ENCODE measurements at regions not wholly inside any gene's neighbourhood (a gene's known extent, or its start where the extent isn't known, plus 50 kb on each side); places are given as distances from the start of the nearest gene placed in this dataset.
A peak's percentile ranks its signal among the peaks of the same experiment; 100 is the strongest.

DNA sequence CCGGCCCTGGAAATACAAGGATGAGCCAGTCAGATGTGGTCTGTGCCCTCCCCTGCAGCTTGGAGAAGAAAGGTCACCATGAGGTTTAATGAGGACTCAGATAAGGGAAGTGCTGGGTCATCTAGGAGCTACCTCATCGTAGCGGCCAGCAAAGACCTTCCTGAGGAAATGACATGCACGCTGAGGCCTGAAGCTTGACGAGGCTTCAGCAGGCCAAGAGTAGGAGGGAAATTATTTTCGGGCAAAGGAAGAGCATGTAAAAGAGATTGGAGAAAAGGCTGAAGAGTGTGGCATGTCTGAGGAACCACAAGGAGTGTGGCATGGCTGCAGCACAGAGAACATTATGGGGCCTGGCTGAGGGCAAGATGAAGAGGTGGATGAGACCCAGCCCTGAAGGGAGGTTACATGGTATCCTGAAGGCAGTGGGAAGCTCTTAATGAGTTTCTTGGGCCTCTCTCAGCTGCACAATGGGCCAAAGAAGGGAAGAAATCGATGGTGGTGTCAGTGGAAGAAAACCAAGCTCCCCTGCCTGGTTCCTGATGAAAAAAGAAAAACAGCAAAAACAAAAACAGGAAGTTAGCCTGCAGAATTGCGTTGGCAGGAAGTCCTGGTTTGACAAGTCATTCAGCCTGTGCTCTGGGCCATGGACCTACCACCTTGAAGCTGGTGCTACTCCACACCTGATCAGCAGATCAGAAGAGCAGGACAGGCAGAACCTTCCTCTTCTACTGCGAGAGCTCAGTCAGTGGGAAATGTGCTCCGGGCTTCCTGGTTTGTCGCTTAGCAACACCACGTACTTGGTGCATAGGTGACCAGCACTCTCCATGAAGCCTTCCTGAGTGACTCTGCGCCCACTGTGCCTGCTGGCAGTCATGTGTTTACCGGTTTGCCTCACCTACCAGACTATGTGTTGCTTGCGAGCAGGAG is 134.5 kb upstream of the KLF3 start:
- no peaks in the 10 kb centered on the region for H4K20me1 ChIP-seq (replicated peaks; ENCODE audit: control insufficient read depth, insufficient read depth, low read length)
- peak overlapping the region; percentile 98 for H3K27ac ChIP-seq (ENCODE audit: extremely low read depth, low read depth, low read length)
- H3K27me3 ChIP-seq (ENCODE audit: control insufficient read depth in 2 of 2, insufficient read depth in 2 of 2, low read length in 2 of 2) = no peaks in the 10 kb centered on the region
- POLR2A ChIA-PET = interaction anchor here (0.6 to 1.6 kb wide), 8 partner anchors 13 to 246 kb away, joined by 3 to 7 read pairs (median 4); no protein-coding TSS in a partner anchor
- intact Hi-C loops (cut with micrococcal nuclease) (loop anchor here (2.0 to 10.0 kb wide), 5 partner anchors 137 to 465 kb away; no protein-coding TSS in a partner anchor), in situ Hi-C loops (cut with MboI) (no loop called here)
- no peaks in the 10 kb centered on the region for H3K9me1 ChIP-seq (ENCODE audit: control insufficient read depth, insufficient read depth, low read length)
- peak overlapping the region; percentile 80 to 82; a peak in 3 of 4 replicates for H3K9ac ChIP-seq (ENCODE audit: insufficient read depth in 1 of 2, low read depth in 2 of 2, low read length in 2 of 2)
- H3K9me3 ChIP-seq (replicated peaks; ENCODE audit: control insufficient read depth, insufficient read depth, low read depth, low read length) = no peaks in the 10 kb centered on the region
- TSS peak; percentile 96 for BruUV-seq (replicated peaks)
- peak; percentile 83 to 95 (median 88) for DNase-seq (ENCODE audit: extremely low read depth in 1 of 4, low spot score in 3 of 4)
- WGBS (ENCODE audit: insufficient coverage, low coverage, missing lambda C conversion rate) = 30% methylated on average over 15 of the region's 15 CpGs
- CTCF ChIA-PET (ENCODE audit: low intra/inter-chr PET ratio) = no interaction called here
- peak overlapping the region; percentile 62 for H3K4me2 ChIP-seq (ENCODE audit: insufficient read depth, low read length)
- peak; percentile 98 for FAIRE-seq
- H3K36me3 ChIP-seq (ENCODE audit: control insufficient read depth, insufficient read depth, low read length) = no peaks in the 10 kb centered on the region
- H3K4me3 ChIP-seq = no peak overlapping the region
- H3K4me1 ChIP-seq (replicated peaks in 1 of 2; ENCODE audit: control insufficient read depth in 2 of 2, insufficient read depth in 2 of 2, low read length in 2 of 2) = peaks cover 22 to 34% of the 10 kb centered on the region in 2 experiments
- peak; percentile 95 for ATAC-seq
- peak overlapping the region; percentile 90 for H2AFZ ChIP-seq (ENCODE audit: low read depth, low read length)
- H3K79me2 ChIP-seq (ENCODE audit: control insufficient read depth, insufficient read depth, low read length) = no peaks in the 10 kb centered on the region
- TF ChIP-seq ZNF830 (CRISPR knock-in tag; IDR thresholded peaks at IDR 0.05) (no peak), PHF21A (IDR thresholded peaks at IDR 0.05; ENCODE audit: borderline replicate concordance, low read depth) (peak; percentile 43; the same call in 1 of the 2 replicates), ZNF586 (CRISPR knock-in tag; conservative IDR thresholded peaks at IDR 0.05) (no peak), ZNF57 (CRISPR knock-in tag; IDR thresholded peaks at IDR 0.05) (no peak), FOXK2 (conservative IDR thresholded peaks at IDR 0.05 in 1 of 2, IDR thresholded peaks at IDR 0.05 in 1 of 2; ENCODE audit: low read depth in 2 of 2) (peak in 1 of 2 experiments; percentile 31; a peak in 1 of 4 replicates), PCBP1 (IDR thresholded peaks at IDR 0.05; ENCODE audit: low read depth, low read length, poor library complexity, severe bottlenecking) (no peak), ZNF224 (CRISPR knock-in tag; IDR thresholded peaks at IDR 0.05) (no peak), TARDBP (IDR thresholded peaks at IDR 0.05) (no peak), ZNF146 (CRISPR knock-in tag; IDR thresholded peaks at IDR 0.05; ENCODE audit: unreplicated experiment) (no peak), ZNF41 (CRISPR knock-in tag; conservative IDR thresholded peaks at IDR 0.05) (peak; percentile 64; the same call in 1 of the 2 replicates), KLF13 (tag; IDR thresholded peaks at IDR 0.05; ENCODE audit: borderline replicate concordance, low read depth) (peak; percentile 74), ADNP (tag; IDR thresholded peaks at IDR 0.05) (no peak), PRMT5 (CRISPR knock-in tag; IDR thresholded peaks at IDR 0.05) (no peak), ZNF695 (CRISPR knock-in tag; IDR thresholded peaks at IDR 0.05) (no peak), CBX8 (IDR thresholded peaks at IDR 0.05; ENCODE audit: borderline replicate concordance, extremely low read depth, low read depth, low read length, poor library complexity, severe bottlenecking) (no peak), OTX1 (CRISPR knock-in tag; IDR thresholded peaks at IDR 0.05) (peak; percentile 93)
- TF ChIP-seq, protein P1, sequence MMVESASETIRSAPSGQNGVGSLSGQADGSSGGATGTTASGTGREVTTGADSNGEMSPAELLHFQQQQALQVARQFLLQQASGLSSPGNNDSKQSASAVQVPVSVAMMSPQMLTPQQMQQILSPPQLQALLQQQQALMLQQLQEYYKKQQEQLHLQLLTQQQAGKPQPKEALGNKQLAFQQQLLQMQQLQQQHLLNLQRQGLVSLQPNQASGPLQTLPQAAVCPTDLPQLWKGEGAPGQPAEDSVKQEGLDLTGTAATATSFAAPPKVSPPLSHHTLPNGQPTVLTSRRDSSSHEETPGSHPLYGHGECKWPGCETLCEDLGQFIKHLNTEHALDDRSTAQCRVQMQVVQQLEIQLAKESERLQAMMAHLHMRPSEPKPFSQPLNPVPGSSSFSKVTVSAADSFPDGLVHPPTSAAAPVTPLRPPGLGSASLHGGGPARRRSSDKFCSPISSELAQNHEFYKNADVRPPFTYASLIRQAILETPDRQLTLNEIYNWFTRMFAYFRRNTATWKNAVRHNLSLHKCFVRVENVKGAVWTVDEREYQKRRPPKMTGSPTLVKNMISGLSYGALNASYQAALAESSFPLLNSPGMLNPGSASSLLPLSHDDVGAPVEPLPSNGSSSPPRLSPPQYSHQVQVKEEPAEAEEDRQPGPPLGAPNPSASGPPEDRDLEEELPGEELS (CRISPR knock-in tag; IDR thresholded peaks at IDR 0.05; ENCODE audit: borderline replicate concordance) = peak; percentile 27; the same call in 1 of the 2 replicates
- TF ChIP-seq, protein P2, sequence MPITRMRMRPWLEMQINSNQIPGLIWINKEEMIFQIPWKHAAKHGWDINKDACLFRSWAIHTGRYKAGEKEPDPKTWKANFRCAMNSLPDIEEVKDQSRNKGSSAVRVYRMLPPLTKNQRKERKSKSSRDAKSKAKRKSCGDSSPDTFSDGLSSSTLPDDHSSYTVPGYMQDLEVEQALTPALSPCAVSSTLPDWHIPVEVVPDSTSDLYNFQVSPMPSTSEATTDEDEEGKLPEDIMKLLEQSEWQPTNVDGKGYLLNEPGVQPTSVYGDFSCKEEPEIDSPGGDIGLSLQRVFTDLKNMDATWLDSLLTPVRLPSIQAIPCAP (CRISPR knock-in tag; IDR thresholded peaks at IDR 0.05; ENCODE audit: borderline replicate concordance) = no peak
- TF ChIP-seq, protein P3, sequence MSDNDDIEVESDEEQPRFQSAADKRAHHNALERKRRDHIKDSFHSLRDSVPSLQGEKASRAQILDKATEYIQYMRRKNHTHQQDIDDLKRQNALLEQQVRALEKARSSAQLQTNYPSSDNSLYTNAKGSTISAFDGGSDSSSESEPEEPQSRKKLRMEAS (CRISPR knock-in tag; IDR thresholded peaks at IDR 0.05) = peak; percentile 78

Data from K562 (cell line).